ENCODE measurements at regions not wholly inside any gene's neighbourhood (a gene's known extent, or its start where the extent isn't known, plus 50 kb on each side); places are given as distances from the start of the nearest gene placed in this dataset.

- TF ChIP-seq CTCF (conservative IDR thresholded peaks at IDR 0.05; ENCODE audit: low read depth, low read length) (no peak), EZH2 (IDR thresholded peaks at IDR 0.05; ENCODE audit: low read length, unreplicated experiment) (no peak)
Measured at GRCh38 chr13:103130146-103130545, 63.9 kb upstream of the SLC10A2 start.
